ENCODE measurements at regions not wholly inside any gene's neighbourhood (a gene's known extent, or its start where the extent isn't known, plus 50 kb on each side); places are given as distances from the start of the nearest gene placed in this dataset.

- Histone ChIP-seq H3K4me1 (ENCODE audit: low read depth) (no peaks in the 10 kb centered on the region), H3K27ac (no peak overlapping the region), H3K27me3 (no peaks in the 10 kb centered on the region), H3K4me3 (no peak overlapping the region), H3K36me3 (no peaks in the 10 kb centered on the region), H3K9me3 (ENCODE audit: low read depth) (no peaks in the 10 kb centered on the region)
- no peak for TF ChIP-seq CTCF (IDR thresholded peaks at IDR 0.05; ENCODE audit: low read depth, low read length)
- no peak for DNase-seq (ENCODE audit: low read depth in 1 of 2, low spot score in 1 of 2)
Observed at GRCh38 chr6:119768201-119768600, 418.6 kb upstream of the MAN1A1 start.

GRCh38 chr6:119764927-119765681, 415.5 kb upstream of the MAN1A1 start:
- DNase-seq (ENCODE audit: low read depth in 1 of 2, low spot score in 1 of 2): no peak
- H3K4me1 ChIP-seq (ENCODE audit: low read depth): no peaks in the 10 kb centered on the region

GRCh38 chr6:119760046-119760445, 410.5 kb upstream of the MAN1A1 start:
- H3K4me3 ChIP-seq: no peak overlapping the region
- H3K36me3 ChIP-seq: no peaks in the 10 kb centered on the region
- no peaks in the 10 kb centered on the region for H3K27me3 ChIP-seq
- no peak overlapping the region for H3K27ac ChIP-seq
- TF ChIP-seq CTCF (IDR thresholded peaks at IDR 0.05; ENCODE audit: low read depth, low read length): no peak
- DNase-seq (ENCODE audit: low read depth in 1 of 2, low spot score in 1 of 2): no peak
- no peaks in the 10 kb centered on the region for H3K9me3 ChIP-seq (ENCODE audit: low read depth)
- H3K4me1 ChIP-seq (ENCODE audit: low read depth): no peaks in the 10 kb centered on the region

More at GRCh38 chr6:119764927-119765681, 415.5 kb upstream of the MAN1A1 start:
- no peak overlapping the region for H3K27ac ChIP-seq
- no peaks in the 10 kb centered on the region for H3K9me3 ChIP-seq (ENCODE audit: low read depth)
- TF ChIP-seq CTCF (IDR thresholded peaks at IDR 0.05; ENCODE audit: low read depth, low read length): no peak
- H3K36me3 ChIP-seq: no peaks in the 10 kb centered on the region
- no peak overlapping the region for H3K4me3 ChIP-seq
- H3K27me3 ChIP-seq: no peaks in the 10 kb centered on the region

GRCh38 chr6:119758385-119758784, 408.8 kb upstream of the MAN1A1 start:
- Histone ChIP-seq H3K27me3 (no peaks in the 10 kb centered on the region), H3K9me3 (ENCODE audit: low read depth) (no peaks in the 10 kb centered on the region), H3K27ac (no peak overlapping the region), H3K4me3 (no peak overlapping the region), H3K36me3 (no peaks in the 10 kb centered on the region), H3K4me1 (ENCODE audit: low read depth) (no peaks in the 10 kb centered on the region)
- no peak for DNase-seq (ENCODE audit: low read depth in 1 of 2, low spot score in 1 of 2)
- TF ChIP-seq CTCF (IDR thresholded peaks at IDR 0.05; ENCODE audit: low read depth, low read length): no peak

GRCh38 chr6:119757467-119757866, 407.9 kb upstream of the MAN1A1 start:
- H3K4me3 ChIP-seq: no peak overlapping the region
- no peaks in the 10 kb centered on the region for H3K36me3 ChIP-seq
- no peaks in the 10 kb centered on the region for H3K9me3 ChIP-seq (ENCODE audit: low read depth)
- no peak for TF ChIP-seq CTCF (IDR thresholded peaks at IDR 0.05; ENCODE audit: low read depth, low read length)
- H3K4me1 ChIP-seq (ENCODE audit: low read depth): no peaks in the 10 kb centered on the region
- no peaks in the 10 kb centered on the region for H3K27me3 ChIP-seq
- H3K27ac ChIP-seq: no peak overlapping the region
- no peak for DNase-seq (ENCODE audit: low read depth in 1 of 2, low spot score in 1 of 2)

Measured in cardiac muscle cell (in vitro differentiated cells and primary cell).